ENCODE measurements at regions not wholly inside any gene's neighbourhood (a gene's known extent, or its start where the extent isn't known, plus 50 kb on each side); places are given as distances from the start of the nearest gene placed in this dataset.

- H3K36me3 ChIP-seq, result no peaks in the 10 kb centered on the region
- TF ChIP-seq POLR2A (IDR thresholded peaks at IDR 0.05) (no peak), POLR2AphosphoS5 (IDR thresholded peaks at IDR 0.05) (no peak), CTCF (IDR thresholded peaks at IDR 0.05) (no peak)
- intact Hi-C loops (cut with DNase I), result no loop called here
- DNase-seq (ENCODE audit: low spot score), result no peak
- H3K27me3 ChIP-seq (replicated peaks; ENCODE audit: insufficient read depth), result no peaks in the 10 kb centered on the region
- H3K4me1 ChIP-seq (replicated peaks), result no peaks in the 10 kb centered on the region
- WGBS, result 93% methylated on average over 8 of the region's 8 CpGs
- no peak overlapping the region for H3K4me3 ChIP-seq
- H3K9me3 ChIP-seq, result no peaks in the 10 kb centered on the region
- no peak overlapping the region for H3K27ac ChIP-seq
Measured at GRCh38 chr9:28059192-28059591, 485.9 kb upstream of the C9orf72 start.

GRCh38 chr9:28064241-28064815 is 491.0 kb upstream of the C9orf72 start:
- TF ChIP-seq CTCF (IDR thresholded peaks at IDR 0.05) (no peak), POLR2A (IDR thresholded peaks at IDR 0.05) (no peak), POLR2AphosphoS5 (IDR thresholded peaks at IDR 0.05) (no peak)
- 77% methylated on average over 9 of the region's 9 CpGs for WGBS
- intact Hi-C loops (cut with DNase I), result no loop called here

GRCh38 chr9:28073270-28073669 is 500.0 kb upstream of the C9orf72 start:
- no peaks in the 10 kb centered on the region for H3K27me3 ChIP-seq (replicated peaks; ENCODE audit: insufficient read depth)
- no peak for DNase-seq (ENCODE audit: low spot score)
- intact Hi-C loops (cut with DNase I), result loop anchor here (5.0 kb wide), 1 partner anchor 346 kb away; no protein-coding TSS in a partner anchor
- no peaks in the 10 kb centered on the region for H3K36me3 ChIP-seq
- 52% methylated on average over 1 of the region's 1 CpG for WGBS
- no peak overlapping the region for H3K4me3 ChIP-seq
- H3K4me1 ChIP-seq (replicated peaks), result no peaks in the 10 kb centered on the region
- TF ChIP-seq CTCF (IDR thresholded peaks at IDR 0.05) (peak in 2 of 4 experiments; percentile 44 to 48), POLR2AphosphoS5 (IDR thresholded peaks at IDR 0.05) (no peak), POLR2A (IDR thresholded peaks at IDR 0.05) (no peak)
- no peaks in the 10 kb centered on the region for H3K9me3 ChIP-seq
- no peak overlapping the region for H3K27ac ChIP-seq

More at GRCh38 chr9:28064241-28064815, 491.0 kb upstream of the C9orf72 start:
- Histone ChIP-seq H3K9me3 (no peaks in the 10 kb centered on the region), H3K27me3 (replicated peaks; ENCODE audit: insufficient read depth) (no peaks in the 10 kb centered on the region), H3K36me3 (no peaks in the 10 kb centered on the region), H3K4me3 (no peak overlapping the region), H3K4me1 (replicated peaks) (no peaks in the 10 kb centered on the region), H3K27ac (no peak overlapping the region)
- DNase-seq (ENCODE audit: low spot score), result no peak

- H3K4me1 ChIP-seq (replicated peaks), result no peaks in the 10 kb centered on the region
- H3K4me3 ChIP-seq, result no peak overlapping the region
- no peak overlapping the region for H3K27ac ChIP-seq
- H3K36me3 ChIP-seq, result no peaks in the 10 kb centered on the region
- intact Hi-C loops (cut with DNase I), result no loop called here
- DNase-seq (ENCODE audit: low spot score), result no peak
- TF ChIP-seq POLR2A (IDR thresholded peaks at IDR 0.05) (no peak), POLR2AphosphoS5 (IDR thresholded peaks at IDR 0.05) (no peak)
- 92% methylated on average over 3 of the region's 3 CpGs for WGBS
- no peaks in the 10 kb centered on the region for H3K9me3 ChIP-seq
- H3K27me3 ChIP-seq (replicated peaks; ENCODE audit: insufficient read depth), result no peaks in the 10 kb centered on the region
Measured at GRCh38 chr9:28079677-28080076, 506.4 kb upstream of the C9orf72 start.

- intact Hi-C loops (cut with DNase I), result no loop called here
- no peaks in the 10 kb centered on the region for H3K4me1 ChIP-seq (replicated peaks)
- no peak overlapping the region for H3K27ac ChIP-seq
- H3K27me3 ChIP-seq (replicated peaks; ENCODE audit: insufficient read depth), result no peaks in the 10 kb centered on the region
- H3K4me3 ChIP-seq, result no peak overlapping the region
- DNase-seq (ENCODE audit: low spot score), result no peak
- TF ChIP-seq POLR2A (IDR thresholded peaks at IDR 0.05) (no peak), CTCF (IDR thresholded peaks at IDR 0.05) (no peak), POLR2AphosphoS5 (IDR thresholded peaks at IDR 0.05) (no peak)
- no peaks in the 10 kb centered on the region for H3K36me3 ChIP-seq
- WGBS, result 67% methylated on average over 3 of the region's 3 CpGs
- no peaks in the 10 kb centered on the region for H3K9me3 ChIP-seq
Measured at GRCh38 chr9:28082671-28083070, 509.4 kb upstream of the C9orf72 start.

Data from prostate gland (tissue), 2 donors.